ENCODE measurements at regions not wholly inside any gene's neighbourhood (a gene's known extent, or its start where the extent isn't known, plus 50 kb on each side); places are given as distances from the start of the nearest gene placed in this dataset.

- peaks cover 2% of the 10 kb centered on the region; the same call in 1 of the 2 replicates for H3K4me1 ChIP-seq (ENCODE audit: control insufficient read depth, insufficient read depth, low read length)
- H3K36me3 ChIP-seq (ENCODE audit: control insufficient read depth, insufficient read depth, low read length), result no peaks in the 10 kb centered on the region
- H3K9me3 ChIP-seq (ENCODE audit: control insufficient read depth, insufficient read depth, low read length), result no peaks in the 10 kb centered on the region
- DNase-seq (ENCODE audit: low read depth, low spot score), result no peak
- WGBS (ENCODE audit: insufficient coverage, insufficient read length), result no CpG with 5 or more reads among the region's 13 CpGs
- H3K27me3 ChIP-seq (ENCODE audit: control insufficient read depth, insufficient read depth, low read length), result no peaks in the 10 kb centered on the region
- no peak overlapping the region for H3K27ac ChIP-seq (ENCODE audit: low read length)
- no peak overlapping the region for H3K4me3 ChIP-seq (ENCODE audit: low read length)
Observed at GRCh38 chr14:104443391-104444158, 136.0 kb upstream of the C14orf180 start.

GRCh38 chr14:104444159-104445030 is 135.2 kb upstream of the C14orf180 start:
- no peak for DNase-seq (ENCODE audit: low read depth, low spot score)

GRCh38 chr14:104445086-104445485 is 134.5 kb upstream of the C14orf180 start:
- Histone ChIP-seq H3K27me3 (ENCODE audit: control insufficient read depth, insufficient read depth, low read length) (no peaks in the 10 kb centered on the region), H3K4me1 (ENCODE audit: control insufficient read depth, insufficient read depth, low read length) (peaks cover 2% of the 10 kb centered on the region; the same call in 1 of the 2 replicates), H3K4me3 (ENCODE audit: low read length) (no peak overlapping the region), H3K36me3 (ENCODE audit: control insufficient read depth, insufficient read depth, low read length) (no peaks in the 10 kb centered on the region), H3K27ac (ENCODE audit: low read length) (no peak overlapping the region), H3K9me3 (ENCODE audit: control insufficient read depth, insufficient read depth, low read length) (no peaks in the 10 kb centered on the region)
- no peak for DNase-seq (ENCODE audit: low read depth, low spot score)
- WGBS (ENCODE audit: insufficient coverage, insufficient read length), result no CpG with 5 or more reads among the region's 2 CpGs

More at GRCh38 chr14:104444159-104445030, 135.2 kb upstream of the C14orf180 start:
- 100% methylated on average over 3 of the region's 10 CpGs for WGBS (ENCODE audit: insufficient coverage, insufficient read length)
- no peaks in the 10 kb centered on the region for H3K36me3 ChIP-seq (ENCODE audit: control insufficient read depth, insufficient read depth, low read length)
- no peaks in the 10 kb centered on the region for H3K9me3 ChIP-seq (ENCODE audit: control insufficient read depth, insufficient read depth, low read length)
- H3K27ac ChIP-seq (ENCODE audit: low read length), result no peak overlapping the region
- H3K4me3 ChIP-seq (ENCODE audit: low read length), result no peak overlapping the region
- no peaks in the 10 kb centered on the region for H3K27me3 ChIP-seq (ENCODE audit: control insufficient read depth, insufficient read depth, low read length)
- H3K4me1 ChIP-seq (ENCODE audit: control insufficient read depth, insufficient read depth, low read length), result peaks cover 2% of the 10 kb centered on the region; the same call in 1 of the 2 replicates

GRCh38 chr14:104445832-104446381 is 133.7 kb upstream of the C14orf180 start:
- H3K27me3 ChIP-seq (ENCODE audit: control insufficient read depth, insufficient read depth, low read length), result no peaks in the 10 kb centered on the region
- H3K4me3 ChIP-seq (ENCODE audit: low read length), result no peak overlapping the region
- H3K27ac ChIP-seq (ENCODE audit: low read length), result no peak overlapping the region
- no CpG with 5 or more reads among the region's 11 CpGs for WGBS (ENCODE audit: insufficient coverage, insufficient read length)
- H3K9me3 ChIP-seq (ENCODE audit: control insufficient read depth, insufficient read depth, low read length), result no peaks in the 10 kb centered on the region
- no peaks in the 10 kb centered on the region for H3K36me3 ChIP-seq (ENCODE audit: control insufficient read depth, insufficient read depth, low read length)
- H3K4me1 ChIP-seq (ENCODE audit: control insufficient read depth, insufficient read depth, low read length), result peaks cover 2% of the 10 kb centered on the region; the same call in 1 of the 2 replicates
- no peak for DNase-seq (ENCODE audit: low read depth, low spot score)

GRCh38 chr14:104446611-104447010 is 133.0 kb upstream of the C14orf180 start:
- Histone ChIP-seq H3K27ac (ENCODE audit: low read length) (no peak overlapping the region), H3K4me3 (ENCODE audit: low read length) (no peak overlapping the region), H3K36me3 (ENCODE audit: control insufficient read depth, insufficient read depth, low read length) (no peaks in the 10 kb centered on the region), H3K27me3 (ENCODE audit: control insufficient read depth, insufficient read depth, low read length) (no peaks in the 10 kb centered on the region), H3K9me3 (ENCODE audit: control insufficient read depth, insufficient read depth, low read length) (no peaks in the 10 kb centered on the region), H3K4me1 (ENCODE audit: control insufficient read depth, insufficient read depth, low read length) (peaks cover 2% of the 10 kb centered on the region; the same call in 1 of the 2 replicates)
- no CpG with 5 or more reads among the region's 6 CpGs for WGBS (ENCODE audit: insufficient coverage, insufficient read length)
- no peak for DNase-seq (ENCODE audit: low read depth, low spot score)

GRCh38 chr14:104447750-104448149 is 131.8 kb upstream of the C14orf180 start:
- DNase-seq (ENCODE audit: low read depth, low spot score), result no peak
- Histone ChIP-seq H3K9me3 (ENCODE audit: control insufficient read depth, insufficient read depth, low read length) (no peaks in the 10 kb centered on the region), H3K4me3 (ENCODE audit: low read length) (no peak overlapping the region), H3K27ac (ENCODE audit: low read length) (no peak overlapping the region), H3K27me3 (ENCODE audit: control insufficient read depth, insufficient read depth, low read length) (no peaks in the 10 kb centered on the region), H3K4me1 (ENCODE audit: control insufficient read depth, insufficient read depth, low read length) (peaks cover 2% of the 10 kb centered on the region; the same call in 1 of the 2 replicates), H3K36me3 (ENCODE audit: control insufficient read depth, insufficient read depth, low read length) (no peaks in the 10 kb centered on the region)
- no CpG with 5 or more reads among the region's 1 CpG for WGBS (ENCODE audit: insufficient coverage, insufficient read length)

- Histone ChIP-seq H3K4me1 (ENCODE audit: control insufficient read depth, insufficient read depth, low read length) (peaks cover under 1% of the 10 kb centered on the region; the same call in 1 of the 2 replicates), H3K4me3 (ENCODE audit: low read length) (no peak overlapping the region), H3K27ac (ENCODE audit: low read length) (no peak overlapping the region), H3K36me3 (ENCODE audit: control insufficient read depth, insufficient read depth, low read length) (no peaks in the 10 kb centered on the region), H3K27me3 (ENCODE audit: control insufficient read depth, insufficient read depth, low read length) (no peaks in the 10 kb centered on the region), H3K9me3 (ENCODE audit: control insufficient read depth, insufficient read depth, low read length) (no peaks in the 10 kb centered on the region)
- no CpG with 5 or more reads among the region's 2 CpGs for WGBS (ENCODE audit: insufficient coverage, insufficient read length)
- DNase-seq (ENCODE audit: low read depth, low spot score), result no peak
Observed at GRCh38 chr14:104448321-104448720, 131.2 kb upstream of the C14orf180 start.

GRCh38 chr14:104448721-104449120 is 130.8 kb upstream of the C14orf180 start:
- WGBS (ENCODE audit: insufficient coverage, insufficient read length), result no CpG with 5 or more reads among the region's 1 CpG
- H3K4me3 ChIP-seq (ENCODE audit: low read length), result no peak overlapping the region
- H3K4me1 ChIP-seq (ENCODE audit: control insufficient read depth, insufficient read depth, low read length), result no peaks in the 10 kb centered on the region
- H3K9me3 ChIP-seq (ENCODE audit: control insufficient read depth, insufficient read depth, low read length), result no peaks in the 10 kb centered on the region
- H3K27ac ChIP-seq (ENCODE audit: low read length), result no peak overlapping the region
- no peak for DNase-seq (ENCODE audit: low read depth, low spot score)
- H3K27me3 ChIP-seq (ENCODE audit: control insufficient read depth, insufficient read depth, low read length), result no peaks in the 10 kb centered on the region
- H3K36me3 ChIP-seq (ENCODE audit: control insufficient read depth, insufficient read depth, low read length), result no peaks in the 10 kb centered on the region

- Histone ChIP-seq H3K27ac (ENCODE audit: low read length) (no peak overlapping the region), H3K4me3 (ENCODE audit: low read length) (no peak overlapping the region), H3K27me3 (ENCODE audit: control insufficient read depth, insufficient read depth, low read length) (no peaks in the 10 kb centered on the region), H3K4me1 (ENCODE audit: control insufficient read depth, insufficient read depth, low read length) (no peaks in the 10 kb centered on the region), H3K9me3 (ENCODE audit: control insufficient read depth, insufficient read depth, low read length) (no peaks in the 10 kb centered on the region), H3K36me3 (ENCODE audit: control insufficient read depth, insufficient read depth, low read length) (no peaks in the 10 kb centered on the region)
- WGBS (ENCODE audit: insufficient coverage, insufficient read length), result no CpG with 5 or more reads among the region's 28 CpGs
- DNase-seq (ENCODE audit: low read depth, low spot score), result no peak
Observed at GRCh38 chr14:104450811-104451401, 128.7 kb upstream of the C14orf180 start.

- H3K36me3 ChIP-seq (ENCODE audit: control insufficient read depth, insufficient read depth, low read length), result no peaks in the 10 kb centered on the region
- no peaks in the 10 kb centered on the region for H3K27me3 ChIP-seq (ENCODE audit: control insufficient read depth, insufficient read depth, low read length)
- H3K4me1 ChIP-seq (ENCODE audit: control insufficient read depth, insufficient read depth, low read length), result no peaks in the 10 kb centered on the region
- DNase-seq (ENCODE audit: low read depth, low spot score), result no peak
- H3K27ac ChIP-seq (ENCODE audit: low read length), result no peak overlapping the region
- no peaks in the 10 kb centered on the region for H3K9me3 ChIP-seq (ENCODE audit: control insufficient read depth, insufficient read depth, low read length)
- WGBS (ENCODE audit: insufficient coverage, insufficient read length), result no CpG with 5 or more reads among the region's 10 CpGs
- no peak overlapping the region for H3K4me3 ChIP-seq (ENCODE audit: low read length)
Observed at GRCh38 chr14:104451474-104451873, 128.1 kb upstream of the C14orf180 start.

Data from iPS DF 6.9 (cell line).